GM18502 (cell line): ENCODE measurements at regions not wholly inside any gene's neighbourhood (a gene's known extent, or its start where the extent isn't known, plus 50 kb on each side); places are given as distances from the start of the nearest gene placed in this dataset.
"Not testable (repeated sequence)": the region's sequence is repeated elsewhere in the genome, so short reads cannot be mapped to it uniquely, and the experiment has no call there.

Source experiments
- ATAC-seq: cut with Tn5 transposase; IDR thresholded peaks from one replicate; pipeline ENCODE4 v1.9.1; 2021; ENCODE audit warnings: mild to moderate bottlenecking; ENCODE audit not compliant: unreplicated experiment, poor library complexity

GRCh38 chr5:124121198-124121597 lies 609.2 kb downstream of the CSNK1G3 start:
- no peak for ATAC-seq

DNA sequence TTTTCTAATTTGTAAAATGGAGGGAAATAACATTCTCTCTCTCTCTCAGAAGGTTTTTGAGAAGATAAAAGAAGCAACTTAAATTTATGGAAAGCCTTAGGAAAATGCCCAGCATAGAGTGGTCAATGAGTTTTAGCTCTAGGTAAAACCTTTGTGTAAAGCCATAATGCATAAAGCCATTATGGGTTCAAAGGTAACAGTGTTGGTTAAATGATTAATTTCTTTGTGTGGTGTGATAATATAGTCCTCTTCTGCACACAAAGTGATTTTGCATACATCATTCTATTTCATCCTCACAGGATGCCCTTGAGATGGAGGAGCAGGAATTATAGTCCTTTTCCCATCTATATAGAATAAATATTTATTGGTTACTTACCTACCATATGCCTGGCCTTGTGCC lies 602.9 kb downstream of the CSNK1G3 start:
- ATAC-seq: no peak

- no peak for ATAC-seq
Measured at GRCh38 chr5:124111886-124112285, 599.9 kb downstream of the CSNK1G3 start.

DNA sequence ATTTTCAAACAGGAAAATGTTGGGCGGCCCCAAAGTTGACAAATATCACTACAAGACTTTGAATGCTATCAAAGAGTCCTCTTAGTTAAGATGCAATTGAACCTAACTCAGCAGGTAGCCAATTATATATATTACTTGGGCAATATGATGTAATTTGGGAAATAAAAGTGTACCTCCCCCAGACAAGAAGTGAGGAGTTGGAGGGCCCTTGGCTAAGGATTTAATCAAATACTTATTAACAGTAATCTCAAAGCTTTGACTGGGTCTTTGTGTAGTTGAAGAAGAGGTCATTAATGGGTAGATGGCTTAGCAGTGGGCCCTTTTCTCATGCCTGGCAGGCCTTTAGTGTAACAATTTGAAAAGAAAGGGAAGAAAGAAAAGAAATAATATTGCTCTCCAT lies 599.0 kb downstream of the CSNK1G3 start:
- ATAC-seq: no peak

DNA sequence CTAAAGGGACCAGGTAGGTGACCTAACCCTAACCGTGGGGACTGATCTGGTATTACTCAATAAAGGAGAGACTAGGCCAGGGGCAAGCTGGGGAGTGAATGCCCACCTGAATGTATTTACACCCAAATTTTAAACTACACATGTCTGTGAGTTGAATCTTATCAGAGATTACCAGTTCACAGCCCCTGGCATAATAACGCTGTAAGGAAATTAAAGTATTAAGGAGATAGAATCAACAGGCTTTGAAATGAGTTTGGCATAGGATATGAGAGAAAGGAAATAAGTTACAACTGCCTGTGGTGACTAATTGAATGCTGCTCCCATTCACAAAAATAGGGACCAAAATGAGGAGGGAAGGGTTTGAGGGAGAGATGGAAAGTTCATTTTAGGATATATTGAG lies 593.3 kb downstream of the CSNK1G3 start:
- no peak for ATAC-seq

GRCh38 chr5:124104821-124105220 lies 592.8 kb downstream of the CSNK1G3 start:
- no peak for ATAC-seq

DNA sequence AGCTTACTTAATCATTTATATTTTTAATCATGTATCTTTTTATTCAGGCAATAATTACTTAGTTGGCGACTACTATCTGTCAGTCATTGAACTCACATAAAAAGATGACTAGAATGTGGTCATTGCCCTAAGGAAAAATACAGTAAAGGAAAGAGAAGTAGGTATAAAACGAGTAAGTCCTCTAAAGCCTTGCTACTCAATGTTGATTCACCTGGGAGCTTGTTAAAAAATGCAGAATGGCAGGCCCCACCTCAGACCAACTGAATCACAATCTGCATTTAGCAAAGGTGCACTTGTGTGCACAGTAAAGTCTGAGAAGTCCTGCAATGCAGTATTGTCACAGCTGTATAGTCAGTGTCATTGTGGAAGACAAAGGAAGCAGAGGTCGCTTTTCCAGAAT lies 592.4 kb downstream of the CSNK1G3 start:
- ATAC-seq: no peak

DNA sequence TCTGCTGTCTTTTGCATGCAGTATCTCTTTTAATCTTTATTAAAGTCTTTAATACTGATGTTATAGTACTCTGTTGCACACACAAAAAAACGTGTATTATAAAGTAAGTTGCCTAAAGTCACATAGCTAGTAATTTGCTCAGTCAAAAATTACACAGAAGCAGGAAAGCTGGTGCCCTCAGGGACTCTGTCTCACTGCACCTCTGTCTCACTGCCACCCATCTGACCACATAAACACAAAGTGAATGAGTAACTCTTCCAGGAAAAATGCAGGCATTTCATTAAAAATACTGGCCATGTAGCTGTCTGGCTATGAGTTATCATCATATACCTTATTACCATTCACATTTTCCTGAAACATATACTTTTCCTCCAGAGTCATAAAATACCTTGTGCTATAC lies 591.7 kb downstream of the CSNK1G3 start:
- ATAC-seq: no peak

DNA sequence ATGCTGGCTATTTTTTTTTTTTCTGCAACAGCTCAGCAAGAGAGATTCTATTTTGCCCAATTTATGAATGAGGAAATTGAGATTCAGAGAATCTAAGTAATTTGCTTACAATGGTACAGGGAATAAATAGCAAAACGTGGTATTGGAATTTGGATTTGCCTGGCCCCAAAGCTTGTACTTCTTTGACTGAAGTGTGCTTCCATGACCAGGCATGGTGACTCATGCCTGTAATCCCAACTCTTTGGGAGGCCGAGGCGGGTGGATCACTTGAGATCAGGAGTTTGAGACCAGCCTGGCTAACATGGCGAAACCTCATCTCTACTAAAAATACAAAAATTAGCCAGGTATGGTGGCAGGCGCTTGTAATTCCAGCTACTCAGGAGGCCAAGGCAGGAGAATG lies 591.1 kb downstream of the CSNK1G3 start:
- ATAC-seq: not testable (repeated sequence)

DNA sequence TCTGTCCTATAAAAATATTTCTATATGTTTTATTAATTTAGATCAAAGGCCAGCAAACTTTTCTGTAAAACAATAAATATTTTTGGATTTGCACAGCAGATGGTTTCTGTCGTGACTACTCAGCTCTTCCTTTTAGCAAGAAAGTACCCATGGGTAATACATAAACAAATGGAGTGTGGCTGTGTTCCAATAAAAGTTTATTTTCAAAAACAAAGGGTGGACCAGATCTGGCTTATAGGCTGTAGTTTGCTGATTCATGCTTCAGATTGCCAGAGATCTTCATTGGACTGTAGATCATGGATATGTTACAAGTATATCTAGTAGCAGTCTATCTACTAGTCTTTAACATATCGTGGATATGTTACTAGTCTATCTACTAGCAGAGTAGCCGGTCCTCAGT lies 590.5 kb downstream of the CSNK1G3 start:
- ATAC-seq: no peak

DNA sequence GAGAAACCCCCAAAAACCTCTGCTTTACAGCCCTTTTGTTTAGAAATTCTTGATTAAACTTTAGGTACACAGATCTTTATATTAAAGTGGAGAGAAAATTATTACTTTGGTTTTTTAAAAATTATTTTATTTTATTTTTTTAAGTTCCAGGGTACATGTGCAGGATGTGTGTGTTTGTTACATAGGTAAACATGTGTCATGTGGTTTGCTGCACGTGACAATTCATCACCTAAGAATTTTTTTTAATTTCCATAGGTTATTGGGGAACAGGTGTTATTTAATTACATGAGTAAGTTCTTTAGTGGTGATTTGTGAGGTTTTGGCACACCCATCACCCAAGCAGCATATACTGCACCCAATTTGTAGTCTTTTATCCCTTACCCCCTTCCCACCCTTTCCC lies 581.7 kb downstream of the CSNK1G3 start:
- no peak for ATAC-seq

GRCh38 chr5:124090115-124090514 lies 578.1 kb downstream of the CSNK1G3 start:
- ATAC-seq: no peak

- ATAC-seq: no peak
Measured at GRCh38 chr5:124089578-124089977, 577.6 kb downstream of the CSNK1G3 start.

DNA sequence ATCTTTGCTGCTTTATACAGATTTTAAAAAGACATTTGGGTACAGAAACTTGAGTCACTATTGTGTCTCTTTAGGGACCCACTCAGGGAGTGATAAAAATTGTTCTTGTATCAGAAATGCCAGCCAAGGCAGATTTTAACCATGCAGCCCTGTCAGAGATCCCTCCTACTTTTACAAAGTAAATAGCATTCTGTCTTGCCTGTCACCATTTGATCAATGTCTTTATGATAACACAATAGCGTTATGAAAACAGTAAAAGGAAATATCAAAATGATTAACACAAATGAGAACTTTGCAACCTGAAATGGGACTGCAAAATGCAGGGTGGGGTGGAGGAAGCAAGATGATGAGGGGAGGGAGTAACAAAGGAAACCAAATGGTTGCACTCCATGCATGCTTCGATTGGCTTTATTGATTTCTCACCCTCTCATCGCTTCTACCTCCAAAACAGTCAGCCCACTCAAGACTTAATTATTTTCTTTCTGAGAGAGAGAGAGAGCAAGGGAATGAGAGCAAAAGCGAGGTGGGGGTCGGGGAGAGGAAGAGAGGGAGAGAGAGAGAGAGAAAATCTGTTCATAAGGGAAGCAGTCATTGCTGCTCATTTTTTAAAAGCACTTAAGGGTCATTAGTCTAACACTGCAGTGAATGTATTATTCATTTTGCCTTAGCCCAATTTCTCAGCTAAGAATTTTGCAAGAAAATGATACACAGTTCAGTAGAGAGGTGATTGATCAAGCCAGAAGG lies 576.5 kb downstream of the CSNK1G3 start:
- no peak for ATAC-seq

DNA sequence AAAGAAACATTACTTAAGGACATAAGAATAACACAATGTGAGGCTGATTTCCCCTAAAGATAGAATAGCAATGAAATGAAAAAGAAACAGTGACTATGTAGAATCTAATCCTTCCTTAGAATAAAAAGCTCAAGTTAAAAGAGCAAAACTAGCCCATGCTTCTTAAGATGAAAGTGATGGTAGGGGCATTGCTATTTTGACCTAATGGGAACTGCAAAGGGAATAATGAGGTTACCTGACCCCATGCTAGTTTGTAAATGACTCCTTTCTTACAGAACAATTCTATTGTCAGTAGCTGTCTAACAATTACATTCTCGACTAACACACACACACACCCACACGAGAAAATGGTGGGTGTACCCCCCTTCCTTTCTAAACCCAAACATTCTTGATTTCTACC lies 575.8 kb downstream of the CSNK1G3 start:
- no peak for ATAC-seq

- ATAC-seq: no peak
Measured at GRCh38 chr5:124080256-124080655, 568.3 kb downstream of the CSNK1G3 start.

GRCh38 chr5:124079062-124079461 lies 567.1 kb downstream of the CSNK1G3 start:
- no peak for ATAC-seq

DNA sequence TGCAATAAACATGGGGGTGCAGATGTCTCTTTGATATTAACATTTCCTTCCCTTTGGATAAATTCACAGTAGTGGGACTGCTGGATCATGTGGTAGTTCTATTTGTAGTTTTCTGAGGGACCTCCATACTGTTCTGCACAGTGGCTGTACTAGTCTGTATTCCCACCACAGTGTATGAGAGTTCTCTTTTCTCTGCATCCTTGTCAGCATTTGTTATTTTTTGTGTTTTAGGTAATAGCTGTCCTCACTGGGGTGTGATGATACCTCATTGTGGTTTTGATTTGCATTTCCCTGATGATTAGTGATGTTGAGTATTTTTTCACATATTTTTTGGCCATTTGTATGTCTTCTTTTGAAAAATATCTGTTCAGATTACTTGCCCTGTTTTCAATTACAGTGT lies 562.5 kb downstream of the CSNK1G3 start:
- ATAC-seq: no peak

DNA sequence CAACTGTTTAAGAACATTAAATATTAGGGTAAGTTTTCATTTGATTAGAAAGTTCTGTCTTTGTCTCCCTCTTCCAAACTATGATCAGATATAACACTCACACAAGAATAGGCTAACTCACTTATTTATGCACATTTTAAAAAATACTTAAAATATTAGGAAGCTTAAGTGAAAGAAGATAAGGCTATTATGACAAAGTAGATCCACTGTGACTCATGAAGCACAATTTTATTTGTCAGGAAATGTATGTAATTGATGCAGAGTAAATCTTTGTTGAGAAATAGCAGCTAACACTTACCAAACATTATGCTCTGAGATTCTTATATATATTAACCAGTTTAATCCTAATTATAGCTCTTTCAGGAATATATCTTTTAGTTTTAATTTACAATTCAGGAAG lies 560.6 kb downstream of the CSNK1G3 start:
- no peak for ATAC-seq

GRCh38 chr5:124071039-124071438 lies 559.1 kb downstream of the CSNK1G3 start:
- ATAC-seq: no peak

DNA sequence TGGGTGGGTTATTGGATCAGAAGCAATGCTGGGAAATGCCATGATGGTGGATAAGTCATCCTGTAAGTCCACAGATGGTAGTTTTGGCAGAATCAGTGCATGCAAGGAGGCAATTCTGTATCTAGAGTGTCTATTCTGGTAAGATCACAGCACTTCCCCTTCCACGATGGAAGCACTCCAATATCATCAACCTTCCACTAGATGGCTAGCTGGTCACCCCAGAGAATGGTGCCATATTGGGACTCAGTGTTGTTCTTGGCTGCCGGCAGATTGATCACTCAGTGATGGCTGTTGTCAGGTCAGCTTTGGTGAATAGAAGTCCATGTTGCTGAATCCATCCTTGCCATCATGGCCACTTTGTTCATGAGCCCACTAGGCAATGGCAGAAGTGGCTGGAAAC lies 553.5 kb downstream of the CSNK1G3 start:
- ATAC-seq: no peak

- ATAC-seq: no peak
Measured at GRCh38 chr5:124064956-124065355, 553.0 kb downstream of the CSNK1G3 start.

DNA sequence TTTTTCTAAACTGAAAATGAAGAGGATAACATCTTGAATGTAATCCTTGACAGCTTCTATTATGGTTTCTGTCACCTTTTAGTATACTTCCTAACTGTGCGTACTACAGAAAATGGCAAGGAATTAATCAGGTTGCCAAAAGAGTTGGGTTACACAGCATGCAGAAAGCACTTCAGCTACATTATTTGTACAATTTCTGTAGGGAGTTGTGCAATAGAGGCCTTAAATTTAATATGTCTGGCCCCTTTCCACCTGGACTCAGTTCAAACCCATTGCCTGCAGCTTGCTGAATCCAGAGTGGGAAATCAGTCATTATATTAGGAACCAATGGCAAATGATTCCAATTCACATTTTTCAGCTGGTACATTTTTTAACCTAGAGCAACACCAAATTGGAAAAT lies 549.7 kb downstream of the CSNK1G3 start:
- no peak for ATAC-seq
